Suppressor macrophage treated with lipopolysaccharide for 1 hour (primary cell): ENCODE measurements at regions not wholly inside any gene's neighbourhood (a gene's known extent, or its start where the extent isn't known, plus 50 kb on each side); places are given as distances from the start of the nearest gene placed in this dataset.

ENCODE experiments used
- DNase-seq, 3 donors: peaks; one replicate each; pipeline ENCODE4 v3.0.0-alpha.2; 2020 to 2022

- DNase-seq = no peak
These were observed 1092.2 kb downstream of the TBC1D22A start for GRCh38 chr22:47854680-47855079.

DNA sequence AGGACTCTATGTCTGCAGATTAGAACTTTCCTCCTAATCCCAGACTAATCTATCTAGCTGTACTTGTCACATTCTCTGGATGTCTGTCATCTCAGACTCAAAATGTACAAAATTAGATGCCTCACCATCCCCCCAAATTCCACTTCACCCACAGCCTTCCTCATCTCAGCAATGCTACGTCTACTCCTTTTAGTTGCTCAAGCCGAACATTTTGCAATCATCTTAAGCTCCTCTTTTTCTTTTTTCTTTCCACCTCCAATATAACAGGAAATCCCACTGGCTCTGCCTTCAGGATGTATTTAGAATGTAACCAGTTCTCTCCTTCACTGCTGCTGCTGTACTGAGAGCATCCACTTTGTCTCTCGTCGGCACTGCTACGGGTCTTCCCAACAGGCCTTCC lies 1091.8 kb downstream of the TBC1D22A start:
- DNase-seq = no peak

DNA sequence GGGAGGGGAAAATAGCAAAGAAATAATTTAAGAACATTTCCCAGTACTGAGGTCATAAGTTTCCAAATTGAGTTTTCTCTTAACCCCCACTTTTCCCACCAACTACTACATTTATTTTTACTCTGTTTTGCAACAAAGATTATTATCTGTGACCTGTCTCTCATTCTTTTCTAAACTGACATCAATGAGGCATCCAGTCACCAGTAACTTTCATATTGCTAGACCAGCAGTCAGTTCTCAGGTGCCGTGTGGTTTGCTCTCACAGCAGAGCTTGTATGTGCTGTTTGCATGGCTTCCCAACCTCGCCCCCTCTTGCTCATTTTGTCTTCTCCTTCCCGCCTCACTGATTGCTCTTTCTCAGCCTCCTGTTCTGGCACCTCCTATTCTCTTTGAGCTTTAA lies 1091.3 kb downstream of the TBC1D22A start:
- no peak for DNase-seq

GRCh38 chr22:47851586-47851985 lies 1089.1 kb downstream of the TBC1D22A start:
- DNase-seq = no peak

DNA sequence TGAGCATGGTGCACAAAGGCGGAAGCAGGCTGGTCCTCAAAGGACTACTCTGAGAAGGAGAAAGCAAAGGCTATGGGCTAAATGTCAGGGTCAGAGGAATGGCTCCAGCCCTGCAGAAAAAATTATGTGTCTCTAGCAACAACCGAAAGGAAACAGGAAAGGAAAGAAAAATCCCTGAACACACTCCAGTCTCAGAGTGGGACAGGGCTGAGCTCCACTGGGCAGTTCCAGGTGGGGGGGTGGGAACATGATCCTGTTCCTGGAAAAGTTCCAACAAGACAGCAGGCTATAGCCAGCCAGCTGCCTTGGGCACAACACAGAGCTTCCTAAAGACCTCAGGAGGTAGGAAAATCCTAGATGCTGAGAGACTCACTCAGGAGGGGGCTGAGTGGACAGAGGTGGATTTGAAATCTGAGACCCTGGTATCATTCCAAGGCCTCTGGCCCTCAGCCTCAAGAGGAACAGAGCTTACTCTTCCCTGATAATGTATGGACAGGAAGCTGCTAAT lies 1088.2 kb downstream of the TBC1D22A start:
- no peak for DNase-seq

- no peak for DNase-seq
These were observed 1087.1 kb downstream of the TBC1D22A start for GRCh38 chr22:47849576-47849975.

DNA sequence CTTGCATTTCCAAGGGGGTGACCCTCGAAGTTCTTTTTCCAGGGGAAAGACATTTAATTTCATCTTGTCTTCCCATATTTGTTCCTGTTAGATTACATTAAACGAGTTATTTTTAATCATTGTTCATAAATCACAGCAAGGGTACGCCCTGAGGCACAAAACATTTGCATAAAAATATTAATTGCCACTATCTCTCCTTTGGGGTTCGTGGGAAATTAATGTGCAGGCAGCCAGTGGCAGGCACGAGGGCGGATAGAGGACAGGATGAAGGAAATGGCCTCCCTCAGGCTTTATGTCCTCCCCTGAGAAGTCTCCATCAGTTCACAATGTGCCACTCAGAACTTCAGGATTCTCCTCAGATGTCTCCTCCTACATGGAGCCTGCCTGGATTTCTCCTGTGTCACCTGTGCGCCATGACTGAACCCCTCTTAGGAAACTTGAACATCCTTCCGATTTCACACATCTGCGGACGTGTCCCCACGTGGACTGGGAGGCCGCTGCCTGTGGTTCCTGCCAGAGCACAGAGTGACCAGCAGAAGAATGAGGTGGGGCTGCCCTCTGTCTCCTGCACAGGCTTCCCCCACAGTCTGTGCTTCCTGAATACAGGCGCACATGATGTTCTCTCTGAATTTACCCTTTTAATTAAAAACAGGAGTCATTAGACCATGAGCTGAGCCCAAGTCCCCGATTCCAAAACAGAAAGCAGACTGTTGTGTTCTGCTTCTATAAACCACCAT lies 1085.9 kb downstream of the TBC1D22A start:
- DNase-seq = no peak

GRCh38 chr22:47847131-47847890 lies 1084.9 kb downstream of the TBC1D22A start:
- no peak for DNase-seq

- no peak for DNase-seq
These were observed 1083.8 kb downstream of the TBC1D22A start for GRCh38 chr22:47846206-47846605.

DNA sequence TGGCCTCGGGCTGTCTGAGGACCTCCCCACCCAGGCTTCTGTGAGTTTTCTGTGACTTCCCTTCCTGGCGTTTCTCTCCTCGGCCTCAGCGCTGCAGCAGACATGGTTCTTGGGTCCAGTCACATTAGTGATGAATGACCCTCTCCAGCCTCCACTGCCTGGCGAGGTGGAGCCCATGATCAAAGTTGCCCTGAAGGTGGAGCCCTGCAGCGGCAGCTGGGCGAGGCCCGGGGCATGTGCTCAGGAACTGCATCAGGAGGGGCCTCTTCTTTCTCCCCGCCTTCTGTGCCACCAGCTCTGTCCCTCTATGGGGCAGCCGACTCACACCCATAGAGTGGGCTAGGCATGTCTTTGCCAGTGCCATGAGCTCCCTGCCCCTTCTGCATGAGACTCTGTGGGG lies 1079.7 kb downstream of the TBC1D22A start:
- DNase-seq = no peak

DNA sequence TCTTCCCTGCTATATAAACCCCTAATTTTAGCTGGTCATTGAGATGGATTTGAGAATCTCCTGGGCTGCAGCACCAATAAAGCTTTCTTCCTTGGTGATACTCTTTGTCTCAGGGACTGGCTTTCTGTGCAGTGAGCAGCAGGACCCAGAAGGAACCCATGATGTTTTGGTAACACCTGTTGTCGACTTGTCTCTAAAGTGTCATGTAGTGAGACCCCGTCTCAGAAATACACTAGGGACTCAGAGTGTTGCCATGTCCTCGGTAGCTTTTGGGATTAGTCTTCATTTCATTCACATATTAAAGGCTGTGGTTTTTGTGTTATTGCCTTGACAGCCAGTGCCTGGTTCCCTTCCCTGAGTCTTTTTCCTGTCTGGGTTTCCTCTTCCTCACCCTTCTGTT lies 1078.7 kb downstream of the TBC1D22A start:
- no peak for DNase-seq

DNA sequence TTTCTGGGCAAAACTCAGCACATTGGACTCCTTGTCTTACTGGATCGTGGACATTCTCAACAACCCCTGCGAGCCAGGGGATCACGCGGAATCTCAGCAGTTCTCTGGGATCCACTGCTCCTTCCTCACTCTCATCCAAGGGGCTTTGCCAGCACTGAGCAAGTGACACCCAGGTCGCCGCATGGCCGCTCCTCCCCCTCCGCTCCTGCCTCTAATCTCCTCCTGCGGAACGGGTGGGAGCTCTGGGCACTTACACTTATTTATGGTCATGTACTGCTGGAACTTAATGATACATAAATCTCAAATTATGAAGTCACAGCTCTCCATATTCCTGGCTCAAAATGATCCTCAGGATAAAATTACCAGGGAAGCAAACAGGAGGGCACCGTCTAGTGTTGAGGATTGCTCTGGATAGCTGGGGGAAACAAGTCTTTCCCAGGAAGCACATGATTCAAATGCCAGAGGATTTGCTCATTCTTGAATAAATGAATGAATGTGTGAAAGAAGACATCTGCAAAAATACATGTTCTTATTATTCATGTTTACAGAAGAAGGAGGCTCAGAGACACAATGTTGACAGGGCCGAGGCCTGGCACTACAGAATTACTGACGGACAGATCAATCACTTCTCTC lies 1077.3 kb downstream of the TBC1D22A start:
- DNase-seq = no peak

DNA sequence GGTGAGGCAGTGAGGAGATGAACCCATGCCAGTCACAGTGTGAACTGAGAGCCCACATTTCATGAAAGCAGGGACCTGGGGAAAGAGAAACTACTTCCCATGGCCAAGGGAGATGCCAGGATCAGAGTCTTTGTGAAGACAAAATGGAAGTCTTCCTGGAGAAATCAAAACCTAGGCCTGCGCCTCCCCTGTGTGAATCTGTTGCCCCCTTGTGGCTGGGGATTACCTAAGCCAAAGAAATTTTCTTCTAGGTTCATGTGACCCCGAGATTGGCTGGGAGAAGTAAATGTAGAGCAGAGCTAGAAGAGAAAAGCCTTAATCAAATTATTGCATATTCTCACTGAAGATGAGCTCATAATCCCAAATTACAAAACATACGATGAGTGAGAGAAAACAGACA lies 1075.3 kb downstream of the TBC1D22A start:
- peak in 2 of 3 donors; percentile 17 to 28 for DNase-seq

- DNase-seq = no peak
These were observed 1074.5 kb downstream of the TBC1D22A start for GRCh38 chr22:47836957-47837356.

DNA sequence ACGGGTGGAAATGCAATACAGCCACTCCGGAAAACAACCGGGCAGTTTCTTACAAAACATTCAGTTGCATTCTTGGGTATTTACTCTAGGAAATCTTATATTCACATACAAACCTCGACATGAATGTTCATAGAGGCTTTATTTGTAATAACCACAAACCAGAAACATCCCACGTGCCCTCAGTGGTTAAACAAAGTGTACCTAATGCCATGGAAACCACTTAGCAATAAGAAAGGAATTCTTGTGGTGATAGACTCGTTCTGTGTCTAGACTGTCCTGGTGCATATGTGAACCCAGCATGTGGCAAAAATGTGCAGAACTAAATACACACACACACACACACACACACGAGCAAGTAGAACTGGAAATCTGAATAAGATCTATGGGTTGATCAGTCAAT lies 1073.3 kb downstream of the TBC1D22A start:
- no peak for DNase-seq

DNA sequence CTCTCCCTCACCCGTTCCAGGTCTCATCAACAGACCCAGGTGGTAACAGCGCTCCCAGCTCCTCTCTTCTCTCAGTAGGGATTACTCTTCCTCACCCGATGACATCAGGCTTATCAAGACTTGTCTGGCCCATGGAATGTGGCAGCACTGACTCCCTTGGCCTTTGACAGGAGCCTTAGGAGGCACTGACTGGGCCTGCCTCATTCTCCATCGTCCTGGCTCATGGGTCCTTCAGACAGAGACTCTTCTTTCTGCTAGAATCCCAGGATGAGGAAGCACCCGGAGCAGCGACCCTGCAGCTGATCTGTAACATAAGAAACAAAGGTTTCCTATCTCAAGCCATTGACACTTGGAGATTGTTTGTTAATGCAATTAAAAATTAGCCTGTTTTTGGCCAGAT lies 1063.6 kb downstream of the TBC1D22A start:
- DNase-seq = no peak

- DNase-seq = no peak
These were observed 1060.0 kb downstream of the TBC1D22A start for GRCh38 chr22:47822422-47822821.

DNA sequence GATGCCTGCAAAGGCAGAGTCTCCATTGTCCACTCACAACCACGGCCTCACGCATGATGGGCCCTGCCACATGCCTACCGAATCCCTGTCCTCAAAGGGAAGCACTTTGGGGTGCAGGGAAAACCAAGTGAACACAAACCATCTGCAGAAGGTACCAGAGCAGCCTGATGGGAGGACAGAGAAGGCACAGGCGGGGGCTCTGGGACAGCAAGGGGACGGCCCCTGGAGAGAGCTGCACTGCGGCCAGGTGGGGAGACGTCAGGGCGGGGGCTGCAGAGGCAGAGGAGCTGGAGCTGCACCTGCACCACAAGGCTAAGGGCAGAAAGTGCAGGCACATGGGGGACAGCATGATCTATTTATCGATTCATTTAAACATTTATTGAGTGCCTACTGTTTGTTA lies 1056.0 kb downstream of the TBC1D22A start:
- DNase-seq = no peak

DNA sequence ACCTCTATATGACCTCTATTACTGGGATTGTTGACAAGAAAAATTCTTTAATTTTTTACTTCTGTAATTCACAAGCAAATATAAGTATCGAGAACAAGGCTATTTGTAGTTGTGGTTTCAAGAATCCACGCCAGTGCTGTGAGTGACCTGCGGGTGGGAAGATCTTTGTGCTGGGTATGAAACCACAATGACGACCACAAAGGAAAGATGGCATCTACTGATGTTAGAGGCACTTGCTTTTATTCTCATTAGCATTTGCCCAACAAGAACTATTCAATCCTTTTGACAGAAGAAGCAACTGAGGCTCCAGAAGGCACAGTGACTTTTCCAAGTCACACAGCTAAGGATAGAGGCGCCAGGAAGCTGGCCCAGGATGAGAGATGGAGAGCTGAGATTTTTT lies 1054.9 kb downstream of the TBC1D22A start:
- DNase-seq = no peak

DNA sequence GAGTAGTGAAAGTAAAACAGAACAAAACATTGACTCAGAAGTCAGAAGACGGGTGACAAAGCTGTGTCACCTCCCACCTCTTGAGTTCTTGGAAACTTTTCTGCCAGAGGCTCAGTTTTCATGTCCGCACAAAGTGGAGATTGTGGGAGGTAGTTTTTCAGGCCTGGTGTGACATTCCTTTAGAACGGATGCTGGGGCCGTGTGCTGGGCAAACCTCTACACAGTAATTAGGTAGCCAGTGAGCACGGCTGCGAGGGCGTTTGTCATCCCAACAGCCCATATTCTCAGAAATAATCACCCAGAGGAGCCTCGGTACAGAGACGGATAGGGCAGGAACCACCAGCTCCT lies 1054.4 kb downstream of the TBC1D22A start:
- DNase-seq = no peak

DNA sequence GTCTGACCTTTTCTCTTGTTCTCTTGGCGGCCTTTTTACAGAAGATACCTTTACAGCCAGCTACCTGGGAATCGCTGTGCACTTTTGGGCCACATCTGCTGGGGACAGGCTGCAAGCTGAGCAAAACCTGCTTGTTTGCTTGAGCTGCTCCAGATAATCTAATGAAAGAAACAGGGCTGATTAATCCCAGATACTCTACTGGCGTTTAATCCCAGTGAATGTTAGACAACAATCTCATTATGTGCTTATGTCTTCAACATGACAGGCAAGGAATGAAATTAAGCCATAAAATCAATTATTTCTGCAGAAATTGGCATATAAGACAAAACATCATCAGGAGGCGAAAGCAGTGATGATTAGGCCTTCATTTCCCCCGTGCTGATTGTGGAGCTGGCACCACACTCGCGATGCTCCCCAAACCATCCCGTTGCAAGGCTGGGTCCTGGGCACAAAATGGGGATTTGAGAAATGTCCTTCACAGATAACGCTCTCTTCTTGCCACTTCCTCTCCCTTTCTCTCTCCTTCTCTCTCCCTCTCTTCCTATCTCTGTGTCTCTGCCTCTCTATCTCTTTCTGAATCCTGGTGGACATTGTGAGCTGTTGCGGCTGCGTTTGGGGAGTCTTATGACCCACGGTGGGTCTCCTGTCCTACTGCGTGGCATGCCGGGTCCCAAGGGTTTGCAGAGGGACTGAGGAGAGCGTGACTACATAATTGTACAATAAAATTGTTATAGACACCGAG lies 1053.8 kb downstream of the TBC1D22A start:
- no peak for DNase-seq

- no peak for DNase-seq
These were observed 1052.0 kb downstream of the TBC1D22A start for GRCh38 chr22:47814474-47814873.

DNA sequence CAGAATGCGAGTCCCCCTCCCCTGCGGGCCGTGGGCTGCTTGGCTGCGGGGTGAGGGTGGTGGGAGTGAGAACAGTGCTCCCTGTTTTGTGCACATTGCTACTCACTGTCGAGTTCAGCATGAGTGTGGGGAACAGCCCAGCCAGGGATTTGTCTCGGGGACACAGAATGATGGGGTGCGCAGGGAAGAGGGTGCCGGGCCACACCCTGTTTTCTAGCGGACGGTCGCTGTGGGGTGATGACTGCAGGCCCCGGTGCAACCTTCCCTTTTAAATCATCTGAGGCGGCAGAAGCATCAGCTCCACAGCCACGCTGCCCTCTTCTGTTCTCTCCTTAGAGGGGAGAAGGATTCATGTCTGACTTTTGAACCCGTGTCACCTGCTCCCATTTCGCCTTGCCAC lies 1051.2 kb downstream of the TBC1D22A start:
- no peak for DNase-seq
